ENCODE measurements at regions not wholly inside any gene's neighbourhood (a gene's known extent, or its start where the extent isn't known, plus 50 kb on each side); places are given as distances from the start of the nearest gene placed in this dataset.

DNA sequence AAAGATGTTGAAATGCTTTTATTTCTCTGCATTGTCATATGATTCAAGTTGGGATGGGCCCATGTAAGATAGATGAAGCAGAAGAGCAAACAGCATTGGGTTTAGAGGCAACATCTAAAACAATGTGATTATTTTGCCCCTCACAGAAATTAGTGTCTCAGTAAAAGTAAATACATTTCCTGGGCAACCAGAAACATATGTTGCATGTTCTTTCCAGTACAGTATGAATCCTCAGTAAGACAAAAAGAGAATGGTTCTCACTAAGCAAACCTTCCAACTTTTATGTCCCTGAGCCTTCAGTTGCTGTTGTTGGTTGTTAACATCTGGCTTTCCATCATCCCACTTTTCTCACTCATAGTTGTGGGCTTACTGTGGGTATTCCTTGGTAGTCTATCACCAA, 222.5 kb upstream of the PRPS1L1 start:
- no peak for DNase-seq (ENCODE audit: low spot score)

DNA sequence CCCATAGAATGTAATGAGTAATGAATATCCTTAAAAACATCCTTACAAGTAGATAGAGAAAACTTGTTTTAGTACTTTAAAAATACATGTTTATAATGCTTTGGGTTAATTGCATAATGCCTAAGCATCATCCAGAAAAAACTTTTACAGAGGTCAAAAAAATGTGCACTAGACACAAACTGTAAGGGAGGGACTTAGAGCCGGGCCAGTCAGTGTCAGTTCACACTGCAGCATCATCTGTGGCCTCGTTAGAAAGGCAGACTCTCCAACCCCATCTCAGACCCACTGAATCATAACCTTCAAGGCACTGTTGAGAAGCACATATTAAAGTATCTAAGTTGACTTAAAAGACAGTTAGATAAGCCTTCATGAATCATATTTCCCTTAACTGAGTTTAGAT, 230.1 kb upstream of the PRPS1L1 start:
- DNase-seq (ENCODE audit: low spot score) = no peak

DNA sequence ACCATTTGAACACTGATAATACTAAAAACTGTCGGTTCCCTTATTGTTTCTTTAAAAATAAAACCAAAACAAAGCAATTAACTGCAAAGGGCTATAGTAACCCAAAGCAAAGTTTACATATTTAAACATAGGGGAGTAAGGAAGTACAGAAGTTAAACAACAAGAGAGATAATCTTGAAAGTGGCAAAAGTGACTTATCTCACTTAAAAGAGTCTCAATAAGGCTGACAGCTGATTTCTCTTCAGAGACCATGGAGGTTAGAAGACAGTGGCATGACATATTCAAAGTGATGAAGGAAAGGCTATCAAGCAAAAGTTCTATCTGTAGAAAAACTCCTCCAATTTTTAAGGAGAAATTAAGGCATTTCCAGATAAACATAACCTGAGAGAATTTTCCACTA, 233.5 kb upstream of the HDAC9 start:
- DNase-seq (ENCODE audit: low spot score) = no peak

DNA sequence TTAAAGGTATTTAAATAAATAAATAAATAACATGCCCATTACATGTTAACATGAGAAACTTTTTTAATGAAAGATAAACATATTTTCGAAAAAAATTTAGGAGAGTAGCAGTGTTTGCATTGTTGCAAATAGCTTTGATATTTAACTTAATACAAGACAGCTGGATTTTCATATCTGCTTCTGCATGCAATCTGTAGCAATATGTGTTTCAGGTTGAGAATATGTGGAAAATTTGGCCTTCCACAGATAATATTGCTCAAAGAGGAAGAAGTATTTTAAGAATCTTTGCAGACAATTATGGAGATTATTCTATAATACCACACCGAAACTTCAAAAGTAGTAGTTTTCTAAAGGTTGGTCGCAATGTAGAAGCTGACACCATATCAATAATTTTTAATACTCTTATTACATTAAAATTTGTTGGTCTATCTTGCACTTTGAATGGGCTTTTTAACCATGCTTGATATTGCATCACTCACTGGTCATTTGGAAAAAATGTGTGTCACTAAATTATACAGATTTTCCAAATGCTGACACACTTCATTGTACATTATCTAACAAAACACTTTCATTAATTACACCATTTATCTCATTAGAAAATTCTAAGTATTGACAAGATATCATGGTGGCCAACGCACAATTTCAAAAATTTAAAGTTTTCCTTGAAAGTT, 229.8 kb upstream of the HDAC9 start:
- no peak for DNase-seq (ENCODE audit: low spot score)

DNA sequence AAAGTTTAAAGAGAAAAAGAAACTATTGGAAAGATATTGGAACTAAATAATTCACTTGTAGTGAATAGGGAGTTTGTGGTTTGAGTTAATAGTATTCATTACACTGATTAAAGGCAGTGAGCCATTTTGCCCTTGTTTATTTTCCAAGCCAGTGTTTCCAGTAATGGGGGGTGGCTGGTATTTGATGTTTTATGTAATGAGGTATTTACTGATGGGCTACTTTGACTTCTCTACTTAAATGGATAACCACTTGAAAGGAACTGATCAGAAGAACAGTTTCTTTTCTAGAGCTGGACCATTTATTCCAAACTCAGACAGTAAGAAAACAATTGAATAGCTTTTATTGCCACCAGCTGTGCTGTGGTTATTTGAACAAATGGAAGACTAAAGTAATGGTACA, 227.0 kb upstream of the HDAC9 start:
- no peak for DNase-seq (ENCODE audit: low spot score)

DNA sequence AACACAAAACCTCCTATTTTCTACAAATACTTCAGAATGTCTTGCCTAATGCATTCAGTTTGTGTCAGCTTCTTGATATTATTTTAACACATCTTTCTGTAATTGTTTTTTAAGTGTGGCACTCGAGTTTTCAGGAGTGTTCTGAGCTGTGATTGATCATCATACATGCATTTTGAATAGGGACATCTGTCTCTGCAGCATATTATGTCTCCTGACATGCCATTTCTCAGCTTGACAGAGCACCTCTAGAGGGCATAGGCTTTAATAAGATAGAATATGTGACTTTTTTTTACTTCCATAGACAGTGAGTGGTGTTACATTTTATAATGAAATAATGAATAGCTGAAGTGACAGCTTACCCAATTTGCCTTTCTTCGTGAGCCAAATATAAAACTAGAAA, 219.2 kb upstream of the HDAC9 start:
- DNase-seq (ENCODE audit: low spot score) = no peak

DNA sequence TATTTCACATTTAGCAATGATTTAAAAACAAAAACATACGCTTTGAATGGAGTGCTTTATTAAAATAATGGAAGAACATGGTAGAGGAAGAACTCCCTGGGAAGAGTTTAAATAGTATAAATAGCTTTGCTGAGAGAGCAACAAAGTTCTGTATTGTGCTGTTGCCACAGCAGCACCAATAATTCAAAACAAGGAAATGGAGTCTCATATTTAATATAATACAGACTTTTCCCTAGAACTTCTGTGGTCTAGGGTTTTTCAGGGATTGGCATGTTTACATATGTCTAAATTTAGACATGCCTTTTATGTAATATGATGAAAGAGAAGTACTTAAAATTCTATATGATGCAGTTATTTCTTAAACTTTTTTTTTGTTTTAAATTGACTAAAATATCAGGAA, 217.2 kb upstream of the HDAC9 start:
- DNase-seq (ENCODE audit: low spot score) = no peak

DNA sequence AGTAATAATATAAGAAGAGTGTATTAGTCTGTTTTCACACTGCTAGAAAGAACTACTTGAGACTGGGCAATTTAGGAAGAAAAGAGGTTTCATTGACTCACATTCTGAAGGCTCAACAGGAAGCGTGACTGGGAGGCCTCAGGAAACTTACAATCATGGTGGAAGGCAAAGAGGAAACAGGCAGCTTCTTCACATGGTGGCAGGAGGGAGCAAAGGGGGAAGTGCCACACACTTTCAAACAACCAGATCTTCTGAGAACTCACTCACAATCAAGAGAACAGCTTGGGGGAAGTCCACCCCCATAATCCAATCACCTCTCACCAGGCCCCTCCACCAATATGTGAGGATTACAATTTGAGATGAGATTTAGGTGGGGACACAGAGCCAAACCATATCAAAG, 212.5 kb upstream of the HDAC9 start:
- no peak for DNase-seq (ENCODE audit: low spot score)

DNA sequence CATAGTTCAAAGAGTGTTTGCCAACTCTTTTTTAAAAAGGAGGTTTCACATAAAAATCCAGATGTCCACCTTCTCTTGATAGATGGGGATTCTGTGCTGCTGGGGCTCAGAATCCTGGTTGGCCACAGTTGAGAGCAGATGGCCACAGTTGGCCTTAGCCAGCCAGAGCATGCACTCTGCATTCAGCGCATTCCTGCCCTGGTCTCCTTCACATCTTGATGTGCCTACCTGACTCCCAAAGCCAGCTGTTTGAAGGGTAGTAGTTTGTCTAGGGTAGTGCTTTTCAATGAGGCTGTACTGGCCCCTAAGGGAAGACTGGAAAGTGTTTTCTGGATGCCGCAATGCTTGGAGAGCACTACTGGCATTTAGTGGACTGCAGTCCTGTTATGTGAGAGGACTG, 208.1 kb upstream of the HDAC9 start:
- DNase-seq (ENCODE audit: low spot score) = no peak

DNA sequence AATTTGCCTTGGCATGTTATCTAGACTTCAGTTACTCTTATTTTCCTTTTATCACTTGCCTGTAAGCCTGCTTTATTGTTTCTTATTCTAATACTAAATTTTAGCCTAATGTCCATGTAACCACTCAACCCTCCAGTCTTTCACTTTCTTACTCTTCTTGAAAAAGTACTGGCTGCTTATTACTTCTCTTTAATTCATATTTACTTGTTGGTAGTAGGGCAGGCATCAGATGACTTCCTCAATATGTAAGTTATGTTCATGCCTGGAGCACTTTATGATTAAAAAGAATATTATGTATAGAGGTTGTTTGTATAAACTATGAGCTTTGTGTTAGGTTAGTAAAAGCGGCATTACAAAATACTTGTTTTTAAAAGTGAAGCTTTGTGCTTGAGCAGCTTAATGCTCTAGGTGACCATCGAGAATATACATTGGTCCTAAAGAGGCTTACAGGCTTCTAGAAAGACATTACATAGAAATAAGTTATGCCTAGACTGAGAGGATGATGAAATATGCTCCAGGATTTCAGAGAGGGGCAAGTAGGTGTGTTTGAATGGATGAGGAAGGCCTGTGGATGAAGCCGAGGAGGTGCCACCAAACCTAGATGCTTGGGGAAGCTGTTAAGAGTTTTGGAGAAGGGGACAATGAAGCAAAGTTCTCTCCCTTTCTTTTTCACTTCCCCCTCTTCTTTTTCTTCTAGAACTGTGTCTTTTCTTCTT, 207.1 kb upstream of the HDAC9 start:
- DNase-seq (ENCODE audit: low spot score) = no peak

DNA sequence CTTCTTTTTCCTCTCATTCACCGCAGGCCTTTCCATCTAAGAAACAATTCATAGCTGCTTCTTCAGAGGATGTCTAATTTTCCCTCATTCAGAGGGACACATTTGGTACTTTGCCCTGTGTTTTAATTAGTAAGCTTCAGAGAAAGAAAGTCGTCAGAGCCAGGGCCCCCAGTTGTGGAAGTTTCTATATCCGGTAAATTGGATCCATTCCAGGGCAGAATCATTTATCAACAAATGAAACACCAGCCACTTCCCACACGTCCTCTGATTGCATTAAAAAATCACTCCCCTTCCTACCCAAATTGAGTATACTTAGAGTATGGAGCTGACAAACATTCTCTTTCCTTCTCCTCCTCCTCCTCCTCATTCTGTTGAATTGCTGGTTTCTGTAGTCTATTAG, 205.8 kb upstream of the HDAC9 start:
- DNase-seq (ENCODE audit: low spot score) = no peak

DNA sequence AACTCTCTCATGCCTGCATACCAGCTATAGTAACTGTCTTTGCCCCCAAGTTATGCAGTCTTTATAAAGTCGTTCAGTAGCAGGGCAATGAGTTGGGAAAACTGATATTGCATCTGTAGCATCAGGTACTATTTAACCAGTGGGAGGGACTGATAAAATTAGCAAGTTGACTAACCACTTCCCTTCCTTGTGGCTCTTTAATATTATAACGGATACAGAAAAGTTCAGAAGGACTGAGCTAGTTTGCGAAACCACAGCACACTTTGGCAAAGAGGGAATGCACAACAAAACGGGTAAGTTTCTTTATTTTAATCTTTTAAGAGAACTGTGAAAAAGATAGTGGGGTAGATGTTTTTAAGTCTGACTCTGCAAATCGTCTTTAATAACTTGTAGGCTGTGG, 205.3 kb upstream of the HDAC9 start:
- peak; percentile 4 for DNase-seq (ENCODE audit: low spot score)

DNA sequence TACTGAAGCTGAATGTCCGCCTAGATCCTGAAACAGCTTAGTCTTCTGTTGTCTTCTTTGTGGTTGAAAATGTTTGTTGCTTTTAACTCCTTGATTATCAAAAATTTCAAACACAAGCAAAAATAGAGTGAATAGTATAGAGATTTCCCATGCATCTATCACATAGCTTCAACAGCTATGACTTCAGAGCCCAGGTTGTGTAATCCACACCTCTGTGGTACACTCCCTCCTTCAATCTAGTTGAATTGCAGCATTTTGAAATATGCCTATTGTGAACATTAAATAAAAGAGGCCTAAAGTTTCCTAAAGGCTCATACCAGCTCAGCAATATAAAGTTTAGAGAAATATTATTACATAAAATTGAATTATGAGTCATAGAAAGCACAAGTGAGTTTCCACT, 204.7 kb upstream of the HDAC9 start:
- no peak for DNase-seq (ENCODE audit: low spot score)

DNA sequence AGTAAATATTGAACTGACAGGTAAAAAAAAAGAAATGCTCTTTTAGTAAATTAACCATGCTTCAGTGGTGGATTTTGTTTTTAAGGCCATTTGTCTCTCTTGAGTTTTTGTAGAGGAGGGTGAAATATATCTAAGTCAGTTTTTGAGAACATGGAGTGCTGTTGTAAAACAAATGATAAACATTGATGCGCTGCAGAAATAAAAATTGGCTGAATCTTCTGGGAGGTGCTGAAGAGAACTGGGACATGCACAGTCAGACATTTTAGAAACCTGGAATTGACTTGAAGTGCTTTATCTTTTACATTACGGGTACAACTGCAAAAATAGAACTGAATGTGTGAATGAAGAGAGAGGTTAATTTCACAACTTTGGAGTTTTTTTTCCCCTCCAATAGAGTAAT, 203.0 kb upstream of the HDAC9 start:
- no peak for DNase-seq (ENCODE audit: low spot score)

DNA sequence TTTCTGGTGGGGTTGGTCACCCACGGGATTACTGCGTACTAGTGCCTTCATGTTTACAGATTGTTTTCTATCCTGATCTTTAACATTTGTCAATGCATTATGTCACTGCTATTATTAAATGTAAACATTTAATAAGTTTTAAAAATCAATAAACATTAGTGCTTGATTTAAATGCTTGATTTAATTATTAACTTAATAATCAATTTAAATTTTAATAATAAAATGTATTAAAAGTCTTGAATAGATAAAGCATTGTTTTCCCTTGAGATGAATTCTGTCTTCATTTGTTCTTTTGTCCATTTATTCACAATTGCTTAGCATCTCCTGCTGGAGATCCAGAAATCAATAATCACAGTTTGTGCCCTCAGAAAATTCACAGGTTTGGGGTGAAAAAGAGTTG, 201.8 kb upstream of the HDAC9 start:
- DNase-seq (ENCODE audit: low spot score) = no peak

DNA sequence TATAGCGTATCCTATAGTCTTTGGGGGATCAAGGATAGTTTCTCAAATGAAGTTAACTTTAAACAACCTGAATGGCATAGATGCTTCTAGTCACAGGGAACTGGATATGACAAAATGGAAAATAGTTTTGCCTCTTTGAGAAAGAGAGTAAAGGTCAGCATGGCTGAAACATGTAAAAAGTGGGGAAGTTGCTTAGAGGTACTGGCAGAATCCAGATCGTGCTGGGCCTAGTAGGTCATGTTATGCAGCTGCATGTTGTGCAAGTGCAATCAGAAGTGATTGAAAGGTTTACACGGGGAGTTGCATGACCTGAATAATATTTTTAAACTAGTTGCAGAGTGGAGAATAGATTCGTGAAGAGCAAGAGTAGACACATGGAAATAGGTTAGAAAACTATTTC, 201.1 kb upstream of the HDAC9 start:
- DNase-seq (ENCODE audit: low spot score) = no peak

DNA sequence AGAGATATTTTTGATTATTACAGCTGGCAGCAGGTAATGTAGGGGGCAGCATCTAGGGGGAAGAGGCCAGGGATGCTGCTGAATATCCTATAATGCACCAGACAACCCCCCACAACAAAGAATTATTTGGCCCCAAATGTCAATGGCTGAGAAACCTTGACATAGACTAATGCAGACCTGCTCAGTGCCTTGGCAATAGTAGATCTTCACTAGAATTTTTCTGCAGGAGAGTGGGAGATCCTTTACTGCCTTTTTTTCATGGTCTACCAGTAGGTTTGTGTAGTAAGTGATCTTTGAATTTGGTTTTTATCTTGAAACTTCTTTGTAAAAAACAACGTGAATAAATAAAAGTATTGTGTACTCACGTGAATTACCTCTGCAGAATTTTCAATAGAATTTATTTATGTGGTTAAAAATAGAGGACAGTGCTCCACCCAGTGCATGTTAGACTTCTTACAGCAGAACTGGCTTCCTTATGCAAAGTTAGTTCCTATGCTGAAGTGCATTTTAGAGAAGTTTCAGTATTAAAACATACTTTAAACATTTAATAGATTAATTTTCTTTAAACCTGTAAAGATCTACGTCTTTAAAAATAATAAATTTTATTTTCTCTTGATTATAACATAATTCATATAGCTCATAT, 199.6 kb upstream of the HDAC9 start:
- no peak for DNase-seq (ENCODE audit: low spot score)

DNA sequence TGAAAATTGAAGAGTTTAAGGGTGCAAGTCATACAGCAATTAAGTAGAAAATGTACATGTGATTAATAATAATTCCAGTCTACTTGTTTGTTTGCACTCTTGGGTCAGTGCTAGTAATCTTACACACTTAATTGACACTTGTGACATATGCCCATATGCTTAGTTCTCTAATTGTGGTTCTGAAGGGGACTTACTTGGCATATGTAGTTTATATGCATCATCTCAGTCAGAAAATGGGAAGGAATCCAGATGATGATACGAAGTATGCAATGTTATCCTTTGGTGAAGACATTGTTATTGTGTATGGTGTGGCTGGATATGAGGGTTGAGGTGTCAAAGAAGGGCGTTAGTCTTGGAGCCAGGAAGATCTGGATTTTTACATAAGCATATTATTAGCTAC, 193.5 kb upstream of the HDAC9 start:
- DNase-seq (ENCODE audit: low spot score) = no peak

DNA sequence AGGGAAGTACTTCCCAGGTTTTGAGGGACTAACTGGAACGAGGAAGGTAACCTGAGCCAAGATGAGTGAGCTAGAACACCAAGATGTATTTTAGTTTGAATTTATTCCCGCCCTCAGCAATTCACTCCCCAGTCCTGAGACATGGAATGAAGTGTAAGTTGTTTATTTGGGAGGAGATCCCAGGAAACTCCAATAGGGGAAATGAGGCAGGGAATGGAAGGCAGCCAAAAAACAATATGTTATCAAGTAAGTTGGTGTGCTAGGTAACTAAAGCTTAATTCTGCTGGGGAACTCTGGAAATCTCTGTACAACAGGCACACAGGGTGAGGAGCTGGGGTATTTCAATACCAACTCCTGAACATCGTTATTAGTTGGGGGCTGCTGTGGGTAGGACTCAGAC, 189.7 kb upstream of the HDAC9 start:
- DNase-seq (ENCODE audit: low spot score) = no peak

DNA sequence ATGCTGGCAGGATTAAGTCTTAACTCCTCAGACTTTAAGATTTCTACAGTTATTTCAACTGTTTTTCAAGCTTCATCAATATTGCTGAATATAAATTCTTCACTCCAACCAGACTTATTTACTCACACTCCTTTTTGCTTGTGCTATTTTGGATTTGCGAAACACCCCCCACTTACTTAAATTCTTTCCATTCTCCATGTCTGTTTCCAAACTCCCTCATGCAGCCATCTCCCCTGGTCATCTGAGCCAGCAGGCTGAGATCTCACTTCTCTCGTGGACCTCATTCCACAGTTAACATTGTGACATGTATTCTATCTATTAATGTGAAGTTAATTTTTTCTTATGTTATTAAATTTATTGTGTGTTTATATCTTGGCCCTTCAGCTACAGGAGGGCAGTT, 188.9 kb upstream of the HDAC9 start:
- DNase-seq (ENCODE audit: low spot score) = no peak

DNA sequence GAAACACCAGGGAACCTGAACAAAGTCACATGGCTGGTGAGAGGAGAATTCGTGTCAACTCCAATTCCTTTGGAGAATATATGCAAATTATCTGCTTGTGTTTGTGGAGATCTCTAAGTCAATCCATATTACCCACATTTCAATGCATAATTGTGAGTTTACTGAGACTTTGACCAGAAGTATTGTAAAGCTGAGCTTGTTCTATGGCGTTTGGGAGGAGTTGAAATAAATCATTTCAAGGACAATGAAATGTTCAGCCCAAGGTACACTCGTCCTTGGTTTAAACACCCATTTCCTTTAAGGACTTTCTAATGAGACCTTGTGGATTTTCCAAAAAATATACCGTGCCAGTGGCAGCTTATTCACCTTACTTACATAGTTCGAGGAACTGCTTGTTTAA, 186.6 kb upstream of the HDAC9 start:
- DNase-seq (ENCODE audit: low spot score) = no peak

DNA sequence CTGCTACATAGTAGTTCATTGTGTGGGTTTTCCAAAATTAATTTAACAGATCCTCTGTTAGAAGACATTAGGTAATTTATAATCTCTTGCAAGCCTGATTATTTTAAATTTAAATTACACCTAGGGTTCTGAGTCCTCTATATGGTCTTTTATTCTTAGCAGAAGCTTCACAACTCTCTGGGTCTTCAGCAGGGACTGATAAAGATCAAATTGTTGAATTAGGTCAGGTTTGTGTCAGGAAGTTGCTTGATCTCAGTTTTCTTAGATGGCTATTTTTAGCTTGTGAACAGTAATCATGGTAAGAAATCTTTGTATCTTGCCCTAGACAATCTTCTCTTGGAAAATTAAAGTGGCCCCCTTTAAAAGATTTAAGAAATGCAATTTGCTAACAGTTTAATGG, 183.1 kb upstream of the HDAC9 start:
- no peak for DNase-seq (ENCODE audit: low spot score)

DNA sequence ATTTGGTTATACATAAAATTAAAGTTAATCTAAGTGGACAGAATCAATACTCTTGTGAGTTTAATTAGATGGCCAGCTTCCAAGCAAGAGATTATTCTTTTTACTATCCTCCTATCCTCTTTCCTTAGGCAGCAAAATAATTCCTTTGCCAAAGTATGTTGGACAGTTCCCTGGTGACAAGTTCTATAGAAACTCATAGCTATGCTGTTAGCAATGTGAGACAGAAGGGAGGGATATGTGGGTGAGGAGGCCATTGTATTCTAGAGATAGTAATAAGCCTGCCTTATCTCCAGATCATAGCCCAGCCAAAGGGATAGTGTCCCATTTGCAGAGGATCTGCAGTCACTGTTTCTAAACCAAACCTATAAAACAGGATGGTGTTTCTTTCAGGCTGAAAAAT, 181.6 kb upstream of the HDAC9 start:
- no peak for DNase-seq (ENCODE audit: low spot score)

DNA sequence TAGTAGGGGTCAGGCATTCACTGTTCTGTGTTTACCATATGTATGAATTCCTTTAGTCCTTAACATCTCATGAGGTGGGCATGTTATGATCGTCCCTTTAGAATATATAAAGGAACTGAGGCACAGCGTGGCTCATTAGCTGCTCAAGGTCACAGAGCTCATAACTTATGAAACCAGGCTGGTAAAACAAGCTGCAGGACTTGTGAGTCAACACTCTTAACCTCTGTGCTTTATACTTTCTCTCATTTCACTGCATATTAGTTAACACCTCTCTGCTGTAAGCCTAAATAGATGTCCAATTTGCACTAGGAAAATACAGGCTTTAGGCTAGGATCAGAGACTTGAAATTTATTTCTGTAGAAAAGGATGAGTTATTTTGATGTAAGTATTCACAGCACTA, 180.3 kb upstream of the HDAC9 start:
- no peak for DNase-seq (ENCODE audit: low spot score)

Measured in CD4-positive, alpha-beta T cell treated with Interleukin-15 for 4 hours (primary cell).